ACHN (cell line): ENCODE measurements at regions not wholly inside any gene's neighbourhood (a gene's known extent, or its start where the extent isn't known, plus 50 kb on each side); places are given as distances from the start of the nearest gene placed in this dataset.
A peak's percentile ranks its signal among the peaks of the same experiment; 100 is the strongest.
"Not testable (repeated sequence)": the region's sequence is repeated elsewhere in the genome, so short reads cannot be mapped to it uniquely, and the experiment has no call there.

Experiments
- DNase-seq: peaks from one replicate; pipeline ENCODE4 v3.0.0-alpha.2; 2015
- in situ Hi-C: cut with HindIII; loops from 2 replicates; pipeline ENCODE4 v1.10.0; 2017; ENCODE audit warnings: low sequenced_read_pairs, low pct_ligation_motif_present, low pct_unique_long_range_greater_than_20kb

- DNase-seq, in situ Hi-C loops: not testable (repeated sequence)
Measured at GRCh38 chr6:167671379-167671976, 155.2 kb upstream of the AFDN start.

GRCh38 chr6:167671977-167672687 is 154.6 kb upstream of the AFDN start:
- DNase-seq = no peak
- in situ Hi-C loops = no loop called here

GRCh38 chr6:167672738-167673137 is 154.0 kb upstream of the AFDN start:
- in situ Hi-C loops = no loop called here

GRCh38 chr6:167673946-167674345 is 152.8 kb upstream of the AFDN start:
- DNase-seq = no peak
- in situ Hi-C loops = no loop called here

More at GRCh38 chr6:167672738-167673137, 154.0 kb upstream of the AFDN start:
- no peak for DNase-seq

- DNase-seq = no peak
- in situ Hi-C loops = no loop called here
Measured at GRCh38 chr6:167674486-167674885, 152.2 kb upstream of the AFDN start.

- in situ Hi-C loops = no loop called here
- no peak for DNase-seq
Measured at GRCh38 chr6:167676000-167676665, 150.6 kb upstream of the AFDN start.

- in situ Hi-C loops = no loop called here
- no peak for DNase-seq
Measured at GRCh38 chr6:167676666-167677421, 149.9 kb upstream of the AFDN start.

GRCh38 chr6:167677422-167677789 is 149.3 kb upstream of the AFDN start:
- in situ Hi-C loops = no loop called here

GRCh38 chr6:167678102-167679101 is 148.3 kb upstream of the AFDN start:
- in situ Hi-C loops = no loop called here
- no peak for DNase-seq

More at GRCh38 chr6:167677422-167677789, 149.3 kb upstream of the AFDN start:
- no peak for DNase-seq

GRCh38 chr6:167679122-167679736 is 147.5 kb upstream of the AFDN start:
- no peak for DNase-seq

GRCh38 chr6:167679790-167680604 is 146.7 kb upstream of the AFDN start:
- in situ Hi-C loops = no loop called here
- DNase-seq = no peak

More at GRCh38 chr6:167679122-167679736, 147.5 kb upstream of the AFDN start:
- in situ Hi-C loops = no loop called here

GRCh38 chr6:167680605-167681149 is 146.0 kb upstream of the AFDN start:
- DNase-seq = no peak
- in situ Hi-C loops = no loop called here

- DNase-seq = no peak
- in situ Hi-C loops = no loop called here
Measured at GRCh38 chr6:167682125-167682524, 144.6 kb upstream of the AFDN start.

- in situ Hi-C loops = no loop called here
- DNase-seq = no peak
Measured at GRCh38 chr6:167682546-167683027, 144.1 kb upstream of the AFDN start.

GRCh38 chr6:167683028-167683862 is 143.5 kb upstream of the AFDN start:
- in situ Hi-C loops = no loop called here
- peak; percentile 27 for DNase-seq
